GM18870 (cell line): ENCODE measurements at regions not wholly inside any gene's neighbourhood (a gene's known extent, or its start where the extent isn't known, plus 50 kb on each side); places are given as distances from the start of the nearest gene placed in this dataset.
"Not testable (repeated sequence)": the region's sequence is repeated elsewhere in the genome, so short reads cannot be mapped to it uniquely, and the experiment has no call there.

Source experiments
- ATAC-seq: cut with Tn5 transposase; IDR thresholded peaks from one replicate; pipeline ENCODE4 v1.9.1; 2021; ENCODE audit warnings: moderate library complexity; ENCODE audit not compliant: unreplicated experiment

DNA sequence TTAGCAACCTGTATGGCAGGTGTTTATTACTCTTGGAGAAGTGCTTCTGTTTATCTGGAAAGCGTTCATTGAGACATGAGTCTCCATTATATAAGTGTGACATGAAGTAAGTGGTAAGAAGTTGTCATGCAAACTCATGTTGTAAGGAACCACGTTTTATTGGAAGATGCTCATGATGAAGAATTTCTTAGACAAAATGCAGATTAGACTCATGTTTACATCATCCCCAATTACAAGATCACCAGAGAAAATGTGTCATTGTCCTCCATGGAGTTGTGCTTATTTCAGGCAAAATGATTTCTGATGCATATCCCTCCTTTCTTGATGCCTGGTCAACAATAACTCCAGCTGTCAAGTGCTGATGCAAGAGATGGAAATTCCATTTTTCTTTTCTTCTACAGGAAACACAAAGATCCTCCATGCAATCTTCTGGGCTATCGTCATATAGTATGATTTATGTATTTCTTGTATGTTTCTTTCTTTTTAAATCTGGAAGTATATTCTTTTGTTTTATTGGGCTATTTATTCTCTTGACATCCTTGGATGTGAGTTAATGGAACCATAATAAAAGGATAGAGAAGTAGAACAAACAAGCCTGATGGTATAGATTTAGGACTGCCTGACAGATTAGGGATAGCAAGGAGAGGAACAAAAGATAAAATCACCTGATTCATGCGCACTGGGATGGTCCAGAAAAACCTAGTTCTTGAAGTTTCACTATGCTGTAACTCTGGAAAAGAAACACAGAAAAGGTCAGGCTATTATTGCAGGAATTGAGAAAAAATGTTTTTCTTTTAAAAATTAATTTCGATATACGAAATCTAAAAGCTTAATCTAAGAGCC, 50.7 kb upstream of the DIAPH3 start:
- ATAC-seq = no peak

DNA sequence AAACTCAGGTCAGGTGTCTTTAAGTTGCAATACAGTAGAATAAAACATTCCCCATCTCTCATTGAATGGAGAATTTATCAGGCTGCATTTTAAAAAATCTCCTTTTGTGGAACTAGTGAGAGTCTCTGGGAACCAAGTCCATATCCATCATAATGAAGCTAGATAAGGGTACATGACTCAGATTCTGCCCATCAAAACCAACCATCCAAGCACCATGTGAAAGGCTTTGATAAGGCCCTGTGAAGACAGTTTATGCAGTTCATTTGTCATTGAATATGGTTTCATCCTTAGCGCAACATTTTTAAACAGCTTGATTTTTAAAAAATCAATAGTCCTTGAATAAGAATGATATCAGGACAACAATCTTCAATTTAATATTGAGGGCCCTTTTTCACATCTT, 56.3 kb upstream of the DIAPH3 start:
- no peak for ATAC-seq

DNA sequence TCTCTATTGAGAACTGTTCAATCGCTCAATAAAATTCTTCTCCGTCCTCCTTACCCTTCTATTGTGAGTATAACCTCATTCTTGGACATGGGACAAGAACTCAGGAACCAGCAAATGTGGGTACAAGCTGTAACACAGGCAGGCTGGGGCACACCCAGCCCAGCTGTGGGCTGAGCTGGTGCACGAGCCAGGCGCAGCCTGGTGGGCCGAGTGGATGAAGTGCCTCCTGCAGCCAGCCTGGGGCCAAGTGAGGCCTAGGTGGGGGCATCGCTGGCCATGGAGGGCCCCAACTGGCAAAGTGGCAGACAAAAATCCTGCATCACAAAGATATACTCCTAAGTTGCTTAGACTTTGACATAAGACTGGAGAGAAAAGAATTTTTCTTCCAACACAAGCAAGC, 57.9 kb upstream of the DIAPH3 start:
- no peak for ATAC-seq

DNA sequence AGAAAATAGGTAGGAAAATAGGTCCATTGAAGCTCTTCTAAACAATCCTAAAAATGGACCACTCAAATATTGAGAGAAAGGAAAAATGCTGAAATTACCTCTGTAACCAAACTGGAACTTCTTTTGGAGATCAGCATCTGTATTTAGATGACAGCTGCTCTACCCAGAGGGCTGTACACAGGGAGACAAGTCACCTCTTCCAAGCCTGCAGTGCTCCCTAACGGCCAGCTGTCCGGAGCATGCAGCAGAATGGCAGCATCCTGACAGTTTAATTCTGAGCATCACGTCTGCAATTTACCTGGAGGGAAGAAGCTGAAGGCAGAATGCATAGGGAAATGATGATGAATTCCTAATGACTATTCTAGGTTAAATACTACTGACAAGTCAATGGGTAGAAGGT, 62.8 kb upstream of the DIAPH3 start:
- no peak for ATAC-seq

DNA sequence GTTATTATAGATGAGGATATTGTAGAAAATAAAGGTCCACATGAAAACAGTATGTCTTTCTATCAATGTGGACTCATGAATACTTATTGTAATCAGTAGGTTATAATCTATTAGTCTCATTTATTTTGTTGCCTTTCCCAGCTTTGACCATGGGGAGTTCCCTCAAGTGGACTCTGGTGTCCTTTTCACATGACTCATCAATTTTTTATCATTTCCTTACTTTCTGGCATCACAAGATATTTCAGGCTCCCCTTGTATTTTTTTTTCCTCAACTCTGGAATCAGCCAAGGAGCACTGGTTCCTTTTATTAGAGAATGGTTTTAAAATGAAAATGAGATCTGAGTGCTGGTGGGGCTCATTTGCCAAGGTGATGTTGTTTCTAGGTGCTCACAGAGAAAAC, 63.4 kb upstream of the DIAPH3 start:
- ATAC-seq = no peak

DNA sequence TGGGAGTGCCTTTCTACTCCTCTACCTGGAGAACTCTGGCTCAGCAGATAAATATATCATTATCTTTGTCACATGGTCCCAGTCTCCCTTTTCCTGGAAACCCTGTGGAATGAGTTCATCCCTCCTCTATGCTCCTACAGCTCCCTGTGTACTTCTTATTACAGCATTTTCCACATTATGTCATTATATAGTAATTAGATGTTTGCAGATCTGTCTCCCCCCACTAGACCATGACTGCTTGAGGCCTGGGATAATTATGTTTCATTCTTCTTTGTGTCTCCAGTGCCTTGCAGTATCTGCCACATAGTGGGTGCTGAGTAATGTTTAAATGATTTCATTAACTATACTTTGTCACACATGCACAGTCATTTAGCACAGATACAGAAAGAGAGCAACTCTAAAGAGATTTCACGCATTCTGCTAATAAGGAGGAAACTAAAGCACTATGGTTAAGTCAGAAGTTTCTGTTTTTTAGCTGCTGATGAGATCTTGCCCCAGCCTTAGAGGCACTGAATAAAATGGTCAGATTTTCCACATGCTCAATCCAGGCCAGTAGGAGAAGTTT, 66.1 kb upstream of the DIAPH3 start:
- ATAC-seq = no peak

DNA sequence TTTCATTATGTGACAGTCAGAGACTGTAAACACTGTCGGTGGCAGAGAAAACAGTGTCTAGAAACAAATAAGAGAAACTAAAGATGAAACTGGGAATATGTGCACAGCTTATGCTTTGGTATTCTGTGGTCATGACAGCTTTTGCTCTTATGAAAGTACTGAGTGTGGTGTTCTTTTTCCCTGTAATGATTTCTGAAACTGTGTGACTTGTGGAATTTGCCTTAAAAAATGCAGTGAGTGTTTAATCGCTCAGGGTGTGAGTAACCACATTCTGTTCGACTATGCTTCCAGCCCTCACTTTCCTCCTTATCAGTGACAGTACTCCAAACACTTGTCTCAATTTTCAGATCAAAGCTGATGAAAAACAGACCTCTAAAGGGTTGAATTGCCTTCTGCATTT, 66.9 kb upstream of the DIAPH3 start:
- ATAC-seq = peak; percentile 94

DNA sequence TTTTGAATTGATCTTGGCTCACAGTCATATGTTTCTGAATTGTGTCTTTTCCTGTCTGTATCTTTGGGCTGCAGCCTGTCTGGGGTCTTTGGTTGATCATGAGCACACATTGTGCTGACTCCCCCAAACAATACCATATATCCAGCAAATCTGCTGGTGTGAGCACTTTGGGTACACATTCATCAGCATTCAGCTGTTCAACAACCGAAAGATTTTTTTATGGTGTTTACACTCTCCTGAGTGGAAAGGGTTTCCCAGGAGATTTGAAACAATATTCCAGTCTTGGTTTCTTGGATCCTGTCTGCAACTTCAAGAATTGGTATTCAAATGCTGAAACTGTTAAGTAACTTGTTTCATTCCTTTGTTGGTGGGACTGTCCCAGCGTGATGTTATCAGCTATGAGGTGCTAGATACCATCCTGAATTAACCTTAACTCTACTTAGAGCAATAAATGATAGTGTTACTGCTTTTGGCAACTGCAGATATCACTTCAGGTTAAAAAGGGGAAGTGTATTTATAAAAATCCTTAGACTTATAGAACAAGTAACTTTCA, 78.4 kb upstream of the DIAPH3 start:
- ATAC-seq = no peak

DNA sequence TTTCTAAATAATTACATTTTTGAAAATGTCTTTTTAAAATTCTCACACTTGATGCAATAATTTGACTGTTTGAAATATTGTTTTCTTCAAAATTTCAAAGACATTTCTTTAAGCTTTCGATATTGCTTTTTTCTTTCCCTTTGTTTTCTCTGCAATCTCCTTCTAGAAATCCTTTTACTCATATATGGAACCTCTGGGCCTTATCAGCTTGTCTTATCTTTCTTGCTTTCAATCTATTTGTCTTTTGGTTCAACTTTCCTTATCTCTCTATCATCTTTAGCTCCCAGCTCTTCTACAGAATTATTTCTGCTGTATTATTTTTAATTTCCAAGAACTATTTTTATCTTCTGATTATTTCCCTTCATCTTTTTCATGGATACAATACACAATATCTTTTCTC, 80.7 kb upstream of the DIAPH3 start:
- no peak for ATAC-seq

DNA sequence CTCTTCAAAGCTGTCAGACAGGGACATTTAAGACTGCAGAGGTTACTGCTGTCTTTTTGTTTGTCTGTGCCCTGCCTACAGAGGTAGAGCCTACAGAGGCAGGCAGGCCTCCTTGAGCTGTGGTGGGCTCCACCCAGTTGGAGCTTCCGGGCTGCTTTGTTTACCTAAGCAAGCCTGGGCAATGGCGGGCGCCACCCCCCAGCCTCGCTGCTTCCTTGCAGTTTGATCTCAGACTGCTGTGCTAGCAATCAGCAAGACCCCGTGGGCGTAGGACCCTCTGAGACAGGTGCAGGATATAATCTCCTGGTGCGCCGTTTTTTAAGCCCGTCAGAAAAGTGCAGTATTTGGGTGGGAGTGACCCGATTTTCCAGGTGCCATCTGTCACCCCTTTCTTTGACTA, 87.7 kb upstream of the DIAPH3 start:
- ATAC-seq = not testable (repeated sequence)

DNA sequence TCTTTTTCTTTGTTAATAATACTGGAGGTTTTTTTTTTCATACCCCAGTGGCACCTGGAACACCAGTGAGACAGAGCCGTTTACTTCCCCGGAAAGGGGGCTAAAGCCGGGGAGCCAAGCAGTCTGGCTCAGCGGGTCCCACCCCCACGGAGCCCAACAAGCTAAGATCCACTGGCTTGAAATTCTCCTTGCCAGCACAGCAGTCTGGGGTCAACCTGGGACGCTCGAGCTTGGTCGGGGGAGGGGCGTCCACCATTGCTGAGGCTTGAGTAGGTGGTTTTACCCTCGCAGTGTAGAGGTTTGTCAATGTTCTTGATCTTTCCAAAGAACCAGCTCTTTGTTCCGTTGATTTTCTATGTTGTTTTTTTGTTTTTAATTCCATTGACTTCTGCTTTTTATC, 94.6 kb upstream of the DIAPH3 start:
- no peak for ATAC-seq

DNA sequence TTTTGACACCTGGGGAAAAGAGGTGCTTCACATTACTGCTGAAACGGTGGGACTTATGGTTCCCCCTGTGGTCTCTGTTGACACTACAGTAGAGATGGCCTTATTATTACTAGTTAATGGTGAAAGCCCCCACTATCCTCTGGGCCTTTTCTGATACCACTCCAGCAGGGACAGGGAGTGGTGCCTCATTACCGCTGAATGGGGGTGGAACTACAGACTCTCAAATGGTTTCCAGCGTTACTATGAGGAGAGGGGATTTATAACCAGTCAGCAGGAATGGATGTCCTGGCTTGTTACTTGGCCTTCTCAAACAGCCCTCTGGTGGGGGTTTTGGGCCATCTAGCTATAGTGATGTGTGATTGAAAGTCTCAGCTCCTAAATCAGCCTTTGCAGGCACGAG, 96.7 kb upstream of the DIAPH3 start:
- no peak for ATAC-seq

DNA sequence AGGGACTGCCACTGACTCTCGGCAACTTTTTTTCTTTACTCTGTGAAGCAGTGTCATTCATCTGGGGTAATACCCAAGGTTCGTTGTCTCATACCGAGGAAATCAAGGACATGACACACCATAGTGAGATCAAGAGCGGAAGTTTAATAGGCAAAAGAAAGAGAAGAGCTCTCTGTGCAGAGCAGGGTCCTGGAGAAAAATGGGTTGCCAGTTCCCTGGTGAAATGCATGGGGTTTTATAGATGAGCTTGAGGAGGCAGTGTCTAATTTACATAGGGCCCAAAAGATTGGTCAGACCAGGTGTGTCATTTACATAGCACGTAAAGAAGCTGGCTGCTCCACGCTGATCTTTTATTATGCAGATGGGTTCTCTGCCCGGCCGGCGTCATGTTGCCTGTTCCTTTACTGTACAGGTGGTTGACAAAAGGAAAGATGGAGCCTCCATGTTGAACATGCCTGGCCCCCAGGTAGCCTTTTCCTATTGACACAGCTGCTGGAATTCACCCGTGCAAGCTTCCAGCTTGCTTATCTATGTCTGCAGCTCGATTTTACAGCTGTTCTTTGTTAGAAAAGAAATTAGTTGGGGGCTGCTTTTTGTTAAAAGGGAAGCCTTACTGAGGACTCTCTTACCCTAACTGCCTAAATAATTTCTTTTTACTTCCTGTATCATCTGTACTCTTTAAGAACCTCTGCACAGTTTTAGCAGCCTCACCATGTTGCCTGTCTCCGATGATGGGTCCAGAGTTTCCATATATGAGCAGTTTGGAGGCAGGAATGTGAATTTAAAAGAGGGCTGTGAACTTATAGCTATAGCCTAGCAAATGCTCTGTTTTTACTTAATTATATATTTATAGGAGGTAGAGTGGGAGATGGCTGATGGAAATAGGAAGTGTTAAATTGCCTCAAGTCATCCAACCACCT, 98.0 kb upstream of the DIAPH3 start:
- ATAC-seq = no peak

DNA sequence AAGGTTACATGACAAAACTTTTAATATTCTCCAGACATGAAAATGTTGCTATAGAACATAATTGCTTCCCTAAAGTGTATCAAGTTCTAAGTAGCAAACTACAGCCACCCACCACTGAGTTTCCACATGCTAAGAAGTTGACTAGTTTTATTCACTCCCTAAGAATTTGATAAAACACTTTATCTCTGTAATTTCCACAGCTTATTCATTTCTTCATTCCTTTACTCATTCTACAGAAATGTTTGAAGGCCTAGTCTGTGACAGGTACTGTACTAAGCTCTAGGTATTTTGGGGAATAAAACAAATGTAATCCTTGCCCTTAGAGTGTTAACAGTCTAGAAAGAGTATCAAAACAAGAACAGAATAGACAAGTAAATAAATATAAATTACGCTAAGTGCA, 101.8 kb upstream of the DIAPH3 start:
- ATAC-seq = no peak

DNA sequence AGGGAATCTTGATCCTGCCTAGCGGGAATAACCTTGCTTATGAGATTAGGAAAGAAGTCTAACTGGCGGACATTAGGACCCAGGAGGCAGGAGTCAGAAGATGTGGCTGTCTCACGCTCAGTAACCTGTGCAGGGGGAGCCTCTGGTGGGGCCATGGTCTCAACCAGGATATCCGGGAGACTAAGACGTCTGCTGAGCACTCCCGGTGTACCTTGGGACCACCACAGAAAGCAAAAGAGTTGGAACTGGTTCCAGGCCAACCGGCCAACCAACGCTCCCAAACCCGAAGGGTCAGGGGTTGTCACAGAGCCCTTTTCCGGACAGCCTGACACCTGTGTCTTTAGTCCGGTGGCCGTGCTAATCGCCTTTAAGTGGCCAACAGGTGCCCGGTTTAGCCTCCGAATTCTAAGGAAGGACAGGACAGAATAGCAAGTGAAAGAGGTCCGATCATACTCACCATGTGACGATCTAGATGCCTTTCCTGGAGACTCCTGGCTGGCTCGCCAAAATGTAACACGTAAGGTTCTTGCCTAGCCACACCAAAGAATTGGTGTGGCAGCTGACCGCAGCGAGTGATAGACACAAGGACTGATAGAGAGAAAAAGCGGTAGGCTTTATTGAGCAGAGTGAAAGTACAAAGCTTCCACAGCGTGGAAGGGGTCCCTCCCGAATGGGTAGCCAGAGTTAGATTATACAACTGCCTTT, 103.9 kb upstream of the DIAPH3 start:
- ATAC-seq = peak; percentile 80

DNA sequence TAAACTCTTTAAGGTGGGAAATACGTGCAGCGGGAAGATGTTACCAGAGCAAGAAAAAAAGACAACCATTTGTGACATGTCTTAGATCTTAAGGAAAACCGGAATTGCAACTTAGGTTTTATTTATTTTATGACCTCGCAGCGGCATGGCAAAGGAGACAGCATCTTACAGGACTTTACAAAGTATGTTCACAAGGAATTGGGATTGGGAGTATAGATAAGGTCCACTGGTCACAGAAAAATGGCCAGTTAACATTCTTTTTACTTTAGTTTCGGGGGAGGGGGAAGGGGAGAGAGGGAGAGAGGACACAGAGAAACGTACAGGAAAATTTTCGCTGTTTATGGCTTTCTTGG, 104.5 kb upstream of the DIAPH3 start:
- ATAC-seq = no peak

DNA sequence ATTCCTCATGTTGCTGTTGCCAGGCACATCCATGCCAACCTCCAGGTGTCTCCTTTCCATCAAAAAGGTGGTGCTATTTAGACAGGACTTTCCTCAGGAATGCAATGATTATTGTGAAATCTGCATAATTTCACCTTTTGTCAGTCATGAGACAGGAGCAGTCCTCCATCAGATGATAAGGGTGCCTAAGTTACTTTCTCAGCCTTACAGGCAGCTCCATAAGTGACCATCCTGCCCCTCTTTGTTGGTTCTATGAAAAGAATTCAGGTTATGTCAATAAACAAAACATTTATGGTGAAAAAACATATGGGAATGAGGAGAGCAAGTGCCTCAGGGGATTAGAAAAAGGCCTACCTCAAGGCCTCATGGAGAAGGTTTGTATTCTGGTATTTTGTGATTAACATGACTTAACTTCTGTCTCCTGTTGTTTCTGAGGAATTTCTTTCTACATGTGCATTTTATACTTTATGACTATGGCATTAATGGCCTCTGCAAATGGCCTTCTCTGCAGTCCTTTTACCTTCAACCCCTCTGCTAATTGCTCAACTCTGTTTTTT, 110.3 kb upstream of the DIAPH3 start:
- no peak for ATAC-seq

DNA sequence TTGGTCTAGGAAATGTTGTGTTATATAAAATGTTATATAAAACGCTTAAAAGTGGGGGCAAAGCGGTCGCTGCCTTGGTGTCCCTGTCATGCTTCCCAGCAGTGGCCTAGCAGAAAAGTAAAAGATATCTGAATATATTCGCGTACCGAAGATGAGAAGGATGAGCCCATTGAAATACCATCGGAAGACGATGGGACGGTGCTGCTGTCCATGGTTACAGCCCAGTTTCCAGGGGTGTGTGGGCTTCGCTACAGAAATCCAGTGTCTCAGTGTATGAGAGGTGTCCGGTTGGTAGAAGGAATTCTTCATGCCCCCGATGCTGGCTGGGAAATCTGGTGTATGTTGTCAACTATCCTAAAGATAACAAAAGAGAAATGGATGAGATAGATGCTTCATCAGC, 110.9 kb upstream of the DIAPH3 start:
- ATAC-seq = no peak

DNA sequence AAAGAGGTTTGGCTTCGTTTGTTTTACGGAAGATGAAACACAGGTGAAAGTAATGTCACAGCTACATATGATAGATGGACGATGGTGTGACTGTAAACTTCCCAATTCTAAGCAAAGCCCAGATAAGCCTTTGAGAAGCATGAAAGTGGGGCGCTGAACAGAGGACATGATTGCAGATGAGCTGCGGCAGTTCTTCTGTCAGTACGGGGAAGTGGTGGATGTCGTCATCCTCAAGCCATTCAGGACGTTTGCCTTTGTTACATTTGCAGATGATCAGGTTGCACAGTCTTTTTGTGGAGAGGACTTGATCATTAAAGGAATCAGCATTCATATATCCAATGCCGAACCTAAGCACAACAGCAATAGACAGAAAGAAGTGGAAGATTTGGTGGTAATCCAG, 111.5 kb upstream of the DIAPH3 start:
- ATAC-seq = no peak

DNA sequence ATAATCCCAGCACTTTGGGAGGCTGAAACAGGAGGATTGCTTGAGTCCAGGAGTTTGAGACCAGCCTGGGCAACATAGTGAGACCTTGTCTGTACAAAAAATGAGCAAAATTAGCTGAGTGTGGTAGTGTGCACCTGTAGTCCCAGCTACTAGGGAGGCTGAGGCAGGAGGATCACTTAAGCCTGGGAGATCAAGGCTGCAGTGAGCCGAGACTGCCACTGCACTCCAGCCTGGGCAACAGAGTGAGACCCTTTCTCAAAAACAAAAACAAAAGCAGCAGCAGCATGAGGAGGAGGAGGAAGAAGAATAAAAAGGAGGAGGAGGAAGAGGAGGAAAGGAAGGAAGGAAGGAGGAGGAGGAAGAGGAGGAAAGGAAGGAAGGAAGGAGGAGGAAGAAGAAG, 116.5 kb upstream of the TDRD3 start:
- ATAC-seq = not testable (repeated sequence)

DNA sequence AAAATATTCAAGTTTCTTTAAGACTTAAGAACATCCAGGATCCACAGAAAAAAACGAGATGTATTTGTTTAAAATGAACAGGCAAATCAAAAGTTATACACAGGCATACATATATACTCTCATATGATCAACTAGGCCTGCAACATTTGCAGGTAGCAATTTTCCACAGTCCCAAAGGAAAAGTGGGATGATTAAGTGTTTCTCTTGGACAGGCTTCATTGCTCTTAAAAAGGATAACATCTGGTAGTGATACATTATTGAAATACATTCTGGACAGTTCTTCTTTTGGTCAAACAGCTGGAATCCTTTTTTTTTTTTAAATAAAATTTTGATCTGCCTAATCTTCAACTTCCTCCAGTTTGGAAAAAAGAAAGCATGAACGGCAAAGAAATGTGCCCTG, 114.8 kb upstream of the TDRD3 start:
- ATAC-seq = no peak
